Calu3 (cell line): ENCODE measurements at regions not wholly inside any gene's neighbourhood (a gene's known extent, or its start where the extent isn't known, plus 50 kb on each side); places are given as distances from the start of the nearest gene placed in this dataset.

Source experiments
- BruUV-seq: library from RNA; stranded (reverse); fragments of 400-500 nt; replicated peaks from 2 replicates; lab custom pipeline; 2021; lab: Mats Ljungman, UMichigan
- CTCF ChIA-PET: fragments of 300-600 bp; sonication (Branson Sonifier 250); formaldehyde crosslinking; loops from one replicate; lab custom pipeline; 2022; ENCODE audit warnings: antibody characterized with exemption; lab: Charles Lee
- DNase-seq: peaks from one replicate; pipeline ENCODE4 v3.0.0; 2022
- H3K27ac Mint-ChIP-seq: one replicate; pipeline ENCODE4 v1.8.0; 2022; ENCODE audit warnings: mixed read lengths; ENCODE audit not compliant: unreplicated experiment
- H3K27me3 Mint-ChIP-seq: one replicate; pipeline ENCODE4 v1.8.0; 2022; ENCODE audit warnings: mixed read lengths; ENCODE audit not compliant: unreplicated experiment
- H3K36me3 Mint-ChIP-seq: one replicate; pipeline ENCODE4 v1.8.0; 2022; ENCODE audit warnings: mild to moderate bottlenecking, moderate library complexity, mixed read lengths; ENCODE audit not compliant: insufficient read depth, unreplicated experiment
- H3K4me1 Mint-ChIP-seq: one replicate; pipeline ENCODE4 v1.8.0; 2022; ENCODE audit warnings: mild to moderate bottlenecking, low read depth, mixed read lengths; ENCODE audit not compliant: unreplicated experiment
- H3K4me3 Mint-ChIP-seq: one replicate; pipeline ENCODE4 v1.8.0; 2022; ENCODE audit warnings: mild to moderate bottlenecking, low read depth, moderate library complexity, mixed read lengths; ENCODE audit not compliant: unreplicated experiment
- H3K9me3 Mint-ChIP-seq: one replicate; pipeline ENCODE4 v1.8.0; 2022; ENCODE audit warnings: low read depth, mixed read lengths; ENCODE audit not compliant: unreplicated experiment
- CTCF ChIP-seq: fragments of 200-600 bp; IDR thresholded peaks from one replicate; pipeline ENCODE4 v1.8.0; 2022; ENCODE audit warnings: antibody characterized with exemption; ENCODE audit not compliant: unreplicated experiment
- intact Hi-C: fragments of 100-400 bp; cut with micrococcal nuclease; formaldehyde crosslinking; loops from one replicate; pipeline ENCODE4 v1.10.0; 2022; ENCODE audit not compliant: unreplicated experiment

- BruUV-seq, result no TSS peak
- H3K27me3 Mint-ChIP-seq, result no peaks in the 10 kb centered on the region
Measured at GRCh38 chr7:42506097-42506496, 269.1 kb upstream of the GLI3 start.

GRCh38 chr7:42502022-42502421, 265.0 kb upstream of the GLI3 start:
- TF ChIP-seq CTCF, result no peak
- BruUV-seq, result no TSS peak
- Mint-ChIP-seq H3K4me3 (no peak overlapping the region), H3K4me1 (no peaks in the 10 kb centered on the region), H3K36me3 (no peaks in the 10 kb centered on the region), H3K27me3 (no peaks in the 10 kb centered on the region), H3K27ac (no peak overlapping the region), H3K9me3 (peaks cover 14% of the 10 kb centered on the region)
- CTCF ChIA-PET, result no interaction called here
- DNase-seq, result no peak
- intact Hi-C loops, result no loop called here

More at GRCh38 chr7:42506097-42506496, 269.1 kb upstream of the GLI3 start:
- no peak overlapping the region for H3K27ac Mint-ChIP-seq
- no peaks in the 10 kb centered on the region for H3K36me3 Mint-ChIP-seq
- intact Hi-C loops, result no loop called here
- CTCF ChIA-PET, result no interaction called here
- peaks cover 20% of the 10 kb centered on the region for H3K9me3 Mint-ChIP-seq
- DNase-seq, result no peak
- H3K4me1 Mint-ChIP-seq, result no peaks in the 10 kb centered on the region
- no peak overlapping the region for H3K4me3 Mint-ChIP-seq
- TF ChIP-seq CTCF, result no peak

- no peaks in the 10 kb centered on the region for H3K36me3 Mint-ChIP-seq
- H3K27ac Mint-ChIP-seq, result no peak overlapping the region
- H3K4me3 Mint-ChIP-seq, result no peak overlapping the region
- no peaks in the 10 kb centered on the region for H3K4me1 Mint-ChIP-seq
- intact Hi-C loops, result no loop called here
- no peaks in the 10 kb centered on the region for H3K27me3 Mint-ChIP-seq
- DNase-seq, result no peak
- CTCF ChIA-PET, result no interaction called here
- no peak for TF ChIP-seq CTCF
- no TSS peak for BruUV-seq
- H3K9me3 Mint-ChIP-seq, result peaks cover 14% of the 10 kb centered on the region
Measured at GRCh38 chr7:42495256-42495655, 258.2 kb upstream of the GLI3 start.

- Mint-ChIP-seq H3K27me3 (no peaks in the 10 kb centered on the region), H3K27ac (no peak overlapping the region)
Measured at GRCh38 chr7:42494736-42495135, 257.7 kb upstream of the GLI3 start.

More at GRCh38 chr7:42494736-42495135, 257.7 kb upstream of the GLI3 start:
- DNase-seq, result no peak
- no peak for TF ChIP-seq CTCF
- peaks cover 16% of the 10 kb centered on the region for H3K9me3 Mint-ChIP-seq
- no peaks in the 10 kb centered on the region for H3K36me3 Mint-ChIP-seq
- H3K4me1 Mint-ChIP-seq, result no peaks in the 10 kb centered on the region
- no TSS peak for BruUV-seq
- H3K4me3 Mint-ChIP-seq, result no peak overlapping the region
- intact Hi-C loops, result no loop called here
- CTCF ChIA-PET, result no interaction called here
